ENCODE measurements at regions not wholly inside any gene's neighbourhood (a gene's known extent, or its start where the extent isn't known, plus 50 kb on each side); places are given as distances from the start of the nearest gene placed in this dataset.

- POLR2A ChIA-PET: interaction anchor here (0.6 to 0.8 kb wide), 3 partner anchors 41 to 316 kb away, joined by 3 read pairs; no protein-coding TSS in a partner anchor
- Histone ChIP-seq H4K20me1 (ENCODE audit: insufficient read depth, low read length) (no peaks in the 10 kb centered on the region), H3K4me3 (ENCODE audit: low read depth, low read length, poor library complexity, severe bottlenecking) (no peak overlapping the region), H3K9me2 (ENCODE audit: insufficient read depth, low read length) (no peaks in the 10 kb centered on the region), H3K4me2 (ENCODE audit: low read length) (no peak overlapping the region), H3K79me2 (ENCODE audit: insufficient read depth, low read depth, low read length) (no peaks in the 10 kb centered on the region), H3K36me3 (ENCODE audit: insufficient read depth, low read length) (no peaks in the 10 kb centered on the region), H3K27ac (ENCODE audit: low read depth, low read length, poor library complexity, severe bottlenecking) (no peak overlapping the region), H3K9me3 (ENCODE audit: low read length) (no peaks in the 10 kb centered on the region), H2AFZ (ENCODE audit: low read length) (no peak overlapping the region), H3K4me1 (ENCODE audit: insufficient read depth, low read length, poor library complexity, severe bottlenecking) (no peaks in the 10 kb centered on the region)
- no peak for DNase-seq (ENCODE audit: low spot score)
- BruUV-seq (replicated peaks): no TSS peak
- no peak for TF ChIP-seq EZH2phosphoT487 (IDR thresholded peaks at IDR 0.05; ENCODE audit: borderline replicate concordance, low read depth, low read length)
- no peak for TF ChIP-seq CTCF (conservative IDR thresholded peaks at IDR 0.05; ENCODE audit: low read length)
- CTCF ChIA-PET (ENCODE audit: unreplicated experiment): no interaction called here
- intact Hi-C loops (cut with micrococcal nuclease; ENCODE audit: unreplicated experiment): no loop called here
Observed at GRCh38 chr4:11038926-11039325, 354.4 kb upstream of the CLNK start.

- H3K79me2 ChIP-seq (ENCODE audit: insufficient read depth, low read depth, low read length): no peaks in the 10 kb centered on the region
- no peak overlapping the region for H3K27ac ChIP-seq (ENCODE audit: low read depth, low read length, poor library complexity, severe bottlenecking)
- TF ChIP-seq EZH2phosphoT487 (IDR thresholded peaks at IDR 0.05; ENCODE audit: borderline replicate concordance, low read depth, low read length): no peak
- no peak for TF ChIP-seq CTCF (conservative IDR thresholded peaks at IDR 0.05; ENCODE audit: low read length)
- no peaks in the 10 kb centered on the region for H3K36me3 ChIP-seq (ENCODE audit: insufficient read depth, low read length)
- H3K9me2 ChIP-seq (ENCODE audit: insufficient read depth, low read length): no peaks in the 10 kb centered on the region
- POLR2A ChIA-PET: interaction anchor here (0.8 kb wide), 1 partner anchor 338 kb away, joined by 3 read pairs; no protein-coding TSS in a partner anchor
- no TSS peak for BruUV-seq (replicated peaks)
- no peak overlapping the region for H3K4me3 ChIP-seq (ENCODE audit: low read depth, low read length, poor library complexity, severe bottlenecking)
- DNase-seq (ENCODE audit: low spot score): no peak
- no peaks in the 10 kb centered on the region for H3K4me1 ChIP-seq (ENCODE audit: insufficient read depth, low read length, poor library complexity, severe bottlenecking)
- intact Hi-C loops (cut with micrococcal nuclease; ENCODE audit: unreplicated experiment): no loop called here
- H2AFZ ChIP-seq (ENCODE audit: low read length): no peak overlapping the region
- CTCF ChIA-PET (ENCODE audit: unreplicated experiment): no interaction called here
- no peak overlapping the region for H3K4me2 ChIP-seq (ENCODE audit: low read length)
- H3K9me3 ChIP-seq (ENCODE audit: low read length): no peaks in the 10 kb centered on the region
- H4K20me1 ChIP-seq (ENCODE audit: insufficient read depth, low read length): no peaks in the 10 kb centered on the region
Observed at GRCh38 chr4:11037637-11038036, 353.1 kb upstream of the CLNK start.

GRCh38 chr4:11028334-11028733 is 343.8 kb upstream of the CLNK start:
- Histone ChIP-seq H4K20me1 (ENCODE audit: insufficient read depth, low read length) (no peaks in the 10 kb centered on the region), H3K4me1 (ENCODE audit: insufficient read depth, low read length, poor library complexity, severe bottlenecking) (no peaks in the 10 kb centered on the region), H3K9me2 (ENCODE audit: insufficient read depth, low read length) (no peaks in the 10 kb centered on the region), H3K27ac (ENCODE audit: low read depth, low read length, poor library complexity, severe bottlenecking) (no peak overlapping the region), H2AFZ (ENCODE audit: low read length) (no peak overlapping the region), H3K4me3 (ENCODE audit: low read depth, low read length, poor library complexity, severe bottlenecking) (no peak overlapping the region), H3K9me3 (ENCODE audit: low read length) (no peaks in the 10 kb centered on the region), H3K36me3 (ENCODE audit: insufficient read depth, low read length) (no peaks in the 10 kb centered on the region), H3K4me2 (ENCODE audit: low read length) (no peak overlapping the region), H3K79me2 (ENCODE audit: insufficient read depth, low read depth, low read length) (no peaks in the 10 kb centered on the region)
- DNase-seq (ENCODE audit: low spot score): no peak
- CTCF ChIA-PET (ENCODE audit: unreplicated experiment): no interaction called here
- no TSS peak for BruUV-seq (replicated peaks)
- no peak for TF ChIP-seq CTCF (conservative IDR thresholded peaks at IDR 0.05; ENCODE audit: low read length)
- TF ChIP-seq EZH2phosphoT487 (IDR thresholded peaks at IDR 0.05; ENCODE audit: borderline replicate concordance, low read depth, low read length): no peak
- POLR2A ChIA-PET: interaction anchor here (0.7 kb wide), 1 partner anchor 409 kb away, joined by 3 read pairs; no protein-coding TSS in a partner anchor
- intact Hi-C loops (cut with micrococcal nuclease; ENCODE audit: unreplicated experiment): no loop called here
